ENCODE measurements at regions not wholly inside any gene's neighbourhood (a gene's known extent, or its start where the extent isn't known, plus 50 kb on each side); places are given as distances from the start of the nearest gene placed in this dataset.

GRCh38 chr3:72597043-72597442, 251.2 kb downstream of the SHQ1 start:
- Histone ChIP-seq H3K14ac (replicated peaks; ENCODE audit: low read depth, low read length) (no peak overlapping the region), H3K9ac (ENCODE audit: low read depth, low read length) (no peak overlapping the region), H4K20me1 (ENCODE audit: insufficient read depth, low read length) (no peaks in the 10 kb centered on the region), H3K23ac (ENCODE audit: low read depth, low read length) (no peak overlapping the region), H3K4me1 (ENCODE audit: control insufficient read depth, insufficient read depth, low read length) (peaks cover 3% of the 10 kb centered on the region), H4K5ac (ENCODE audit: low read depth, low read length) (no peak overlapping the region), H2AK5ac (ENCODE audit: low read depth, low read length) (no peak overlapping the region), H3K9me1 (ENCODE audit: insufficient read depth, low read length) (peaks cover 10% of the 10 kb centered on the region; the same call in 1 of the 2 replicates), H2AFZ (replicated peaks; ENCODE audit: low read length, poor library complexity) (no peak overlapping the region), H3K27ac (ENCODE audit: insufficient read depth, low read length) (no peak overlapping the region), H3K4me2 (ENCODE audit: low read depth, low read length) (no peak overlapping the region), H2AK9ac (replicated peaks; ENCODE audit: low read depth, low read length, poor library complexity) (no peak overlapping the region), H3K56ac (ENCODE audit: extremely low read depth, insufficient read depth, low read length) (no peak overlapping the region), H3K79me1 (ENCODE audit: low read depth in 1 of 2, low read length in 2 of 2) (no peaks in the 10 kb centered on the region), H3K27me3 (ENCODE audit: control insufficient read depth, insufficient read depth, low read length) (peaks cover 33% of the 10 kb centered on the region), H2BK5ac (ENCODE audit: low read depth, low read length, poor library complexity, severe bottlenecking) (no peak overlapping the region), H2BK20ac (ENCODE audit: low read depth, low read length) (no peak overlapping the region), H2BK120ac (ENCODE audit: low read depth, low read length) (no peak overlapping the region), H3K4me3 (ENCODE audit: insufficient read depth, low read depth, low read length) (no peak overlapping the region), H3K18ac (ENCODE audit: low read depth, low read length) (no peak overlapping the region), H4K8ac (ENCODE audit: low read depth in 2 of 2, low read length in 2 of 2) (no peak overlapping the region), H2BK15ac (ENCODE audit: low read depth, low read length) (no peak overlapping the region), H3K4ac (ENCODE audit: low read depth, low read length) (no peak overlapping the region), H3K36me3 (ENCODE audit: control insufficient read depth, insufficient read depth, low read length) (no peaks in the 10 kb centered on the region), H4K91ac (ENCODE audit: insufficient read depth, low read depth, low read length) (no peak overlapping the region), H3K9me3 (ENCODE audit: control insufficient read depth, insufficient read depth, low read length) (no peaks in the 10 kb centered on the region)
- ChIA-PET CTCF (no interaction called here), POLR2A (ENCODE audit: unreplicated experiment) (no interaction called here)
- TF ChIP-seq RFX5 (IDR thresholded peaks at IDR 0.05; ENCODE audit: low read depth, low read length) (no peak), BHLHE40 (IDR thresholded peaks at IDR 0.05; ENCODE audit: low read depth, low read length) (no peak), RAD21 (IDR thresholded peaks at IDR 0.05; ENCODE audit: low read length) (no peak), RCOR1 (IDR thresholded peaks at IDR 0.05; ENCODE audit: insufficient replicate concordance, low read length) (no peak), CEBPB (IDR thresholded peaks at IDR 0.05; ENCODE audit: low read depth, low read length) (no peak), MXI1 (IDR thresholded peaks at IDR 0.05; ENCODE audit: borderline replicate concordance, low read depth, low read length) (no peak), FOS (IDR thresholded peaks at IDR 0.05; ENCODE audit: low read depth, low read length) (no peak), CHD1 (IDR thresholded peaks at IDR 0.05; ENCODE audit: low read depth, low read length) (no peak), CTCF (conservative IDR thresholded peaks at IDR 0.05; ENCODE audit: low read depth, low read length) (no peak), MAFK (IDR thresholded peaks at IDR 0.05; ENCODE audit: low read depth, low read length) (no peak)
- BruUV-seq (replicated peaks) = no TSS peak
- in situ Hi-C loops (cut with MboI; ENCODE audit: low sequenced_read_pairs) = no loop called here
- dilution Hi-C loops (cut with HindIII; ENCODE audit: low sequenced_read_pairs, unreplicated experiment) = no loop called here
- ATAC-seq (ENCODE audit: low read depth) (no peak), DNase-seq (no peak)
- intact Hi-C loops (cut with micrococcal nuclease) = no loop called here

All from IMR-90 (cell line).